ENCODE measurements at regions not wholly inside any gene's neighbourhood (a gene's known extent, or its start where the extent isn't known, plus 50 kb on each side); places are given as distances from the start of the nearest gene placed in this dataset.
A peak's percentile ranks its signal among the peaks of the same experiment; 100 is the strongest.

DNA sequence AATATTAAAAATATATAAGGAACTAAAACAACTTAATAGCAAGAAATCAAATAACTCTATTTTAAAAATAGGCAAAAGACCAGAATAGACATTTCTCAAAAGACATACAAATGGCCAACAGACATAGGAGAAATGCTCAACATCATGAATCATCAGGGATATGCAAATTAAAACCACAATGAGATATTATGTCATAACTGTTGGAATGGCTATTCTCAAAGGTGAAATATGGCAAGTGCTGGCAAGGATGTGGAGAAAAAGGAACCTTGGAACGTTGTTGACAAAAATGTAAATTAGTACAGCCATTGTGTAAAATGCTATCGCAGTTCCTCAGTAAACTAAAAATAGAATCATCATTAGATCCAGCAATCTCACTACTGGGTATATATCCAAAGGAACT, 468.5 kb downstream of the NFIB start:
- Histone ChIP-seq H2AFZ (no peak overlapping the region), H3K36me3 (ENCODE audit: insufficient read depth) (no peaks in the 10 kb centered on the region), H3K4me1 (ENCODE audit: insufficient read depth) (no peaks in the 10 kb centered on the region; the same call in 1 of the 2 replicates), H3K79me2 (replicated peaks; ENCODE audit: insufficient read depth) (no peaks in the 10 kb centered on the region), H3K4me2 (no peak overlapping the region), H4K20me1 (replicated peaks; ENCODE audit: insufficient read depth) (no peaks in the 10 kb centered on the region), H3K4me3 (no peak overlapping the region), H3K27me3 (ENCODE audit: insufficient read depth) (no peaks in the 10 kb centered on the region), H3F3A (replicated peaks; ENCODE audit: low read depth) (no peaks in the 10 kb centered on the region), H3K9me2 (ENCODE audit: insufficient read depth) (no peaks in the 10 kb centered on the region; the same call in 1 of the 2 replicates), H3K27ac (ENCODE audit: low read depth) (no peak overlapping the region)
- DNase-seq (ENCODE audit: low spot score) (no peak), ATAC-seq (no peak)
- Mint-ChIP-seq H3K4me1 (peaks cover 3% of the 10 kb centered on the region; the same call in 1 of the 3 replicates), H3K27me3 (ENCODE audit: insufficient read depth, low read depth, poor library complexity) (no peaks in the 10 kb centered on the region), H3K4me3 (no peak overlapping the region), H3K9me3 (no peaks in the 10 kb centered on the region), H3K36me3 (ENCODE audit: low read depth) (no peaks in the 10 kb centered on the region), H3K27ac (no peak overlapping the region)
- no peak for TF ChIP-seq STAT1 (IDR thresholded peaks at IDR 0.05; ENCODE audit: unreplicated experiment)

DNA sequence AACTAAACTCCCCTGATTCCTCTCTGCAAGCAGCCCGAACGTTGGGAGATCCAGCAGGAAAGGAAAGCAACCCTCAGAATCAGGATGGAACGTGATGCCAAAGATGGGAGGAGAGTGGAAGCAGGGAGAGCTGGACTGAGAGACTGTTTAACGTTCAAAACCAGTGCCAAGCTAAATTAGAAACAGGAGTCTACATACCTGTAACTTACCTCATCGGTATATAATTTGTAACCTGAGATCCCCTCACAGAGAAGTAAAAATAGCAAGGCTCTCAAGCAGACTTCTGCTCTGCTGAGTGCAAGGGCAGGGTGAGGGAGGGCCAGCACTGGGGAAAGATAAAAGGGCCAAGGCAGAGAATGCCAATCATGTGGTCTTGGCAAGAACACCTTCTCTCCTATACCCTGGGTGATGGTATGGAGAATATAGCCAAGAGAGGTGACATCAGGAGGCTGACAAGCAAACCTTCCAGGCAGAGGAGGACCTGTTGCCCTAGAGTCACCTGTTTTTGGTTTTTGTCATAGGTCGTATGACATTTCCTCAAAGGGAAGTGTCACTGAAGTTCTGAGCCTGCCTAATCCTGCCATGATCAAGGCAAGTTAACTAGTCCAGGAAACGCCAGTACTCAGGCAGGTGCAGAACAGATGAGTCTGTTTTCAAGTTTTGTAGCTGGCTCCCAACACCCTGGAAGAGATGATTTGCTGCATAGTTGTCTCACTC, 472.0 kb downstream of the NFIB start:
- H4K20me1 ChIP-seq (replicated peaks; ENCODE audit: insufficient read depth): no peaks in the 10 kb centered on the region
- H3K27me3 Mint-ChIP-seq (ENCODE audit: insufficient read depth, low read depth, poor library complexity): no peaks in the 10 kb centered on the region
- H3K4me3 ChIP-seq: no peak overlapping the region
- no peak overlapping the region for H3K27ac ChIP-seq (ENCODE audit: low read depth)
- peaks cover 2% of the 10 kb centered on the region; the same call in 1 of the 3 replicates for H3K36me3 Mint-ChIP-seq (ENCODE audit: low read depth)
- ATAC-seq: peak; percentile 39
- peak; percentile 13 for DNase-seq (ENCODE audit: low spot score)
- H3K9me3 Mint-ChIP-seq: no peaks in the 10 kb centered on the region
- H3K79me2 ChIP-seq (replicated peaks; ENCODE audit: insufficient read depth): no peaks in the 10 kb centered on the region
- H3K36me3 ChIP-seq (ENCODE audit: insufficient read depth): no peaks in the 10 kb centered on the region
- H3K27ac Mint-ChIP-seq: no peak overlapping the region; the same call in 1 of the 2 replicates
- H3F3A ChIP-seq (replicated peaks; ENCODE audit: low read depth): no peaks in the 10 kb centered on the region
- no peak overlapping the region for H3K4me2 ChIP-seq
- peaks cover 3% of the 10 kb centered on the region; the same call in 1 of the 3 replicates for H3K4me1 Mint-ChIP-seq
- H3K27me3 ChIP-seq (ENCODE audit: insufficient read depth): no peaks in the 10 kb centered on the region
- H3K4me3 Mint-ChIP-seq: no peak overlapping the region
- no peaks in the 10 kb centered on the region; the same call in 1 of the 2 replicates for H3K9me2 ChIP-seq (ENCODE audit: insufficient read depth)
- H2AFZ ChIP-seq: peak overlapping the region; percentile 85
- H3K4me1 ChIP-seq (ENCODE audit: insufficient read depth): no peaks in the 10 kb centered on the region; the same call in 1 of the 2 replicates
- TF ChIP-seq ZNF114 (CRISPR knock-in tag; IDR thresholded peaks at IDR 0.05) (no peak), STAT1 (IDR thresholded peaks at IDR 0.05; ENCODE audit: unreplicated experiment) (no peak), CREB1 (CRISPR knock-in tag; IDR thresholded peaks at IDR 0.05; ENCODE audit: low read depth) (no peak), NANOG (IDR thresholded peaks at IDR 0.05; ENCODE audit: borderline replicate concordance) (no peak), ZNF331 (CRISPR knock-in tag; IDR thresholded peaks at IDR 0.05; ENCODE audit: low read depth) (no peak), EZH2 (IDR thresholded peaks at IDR 0.05; ENCODE audit: low read depth, unreplicated experiment) (no peak), EZH2phosphoT487 (IDR thresholded peaks at IDR 0.05; ENCODE audit: unreplicated experiment) (no peak), POLR2AphosphoS5 (IDR thresholded peaks at IDR 0.05; ENCODE audit: low read depth) (no peak), JUNB (IDR thresholded peaks at IDR 0.05; ENCODE audit: unreplicated experiment) (no peak)
- TF ChIP-seq, protein P1, sequence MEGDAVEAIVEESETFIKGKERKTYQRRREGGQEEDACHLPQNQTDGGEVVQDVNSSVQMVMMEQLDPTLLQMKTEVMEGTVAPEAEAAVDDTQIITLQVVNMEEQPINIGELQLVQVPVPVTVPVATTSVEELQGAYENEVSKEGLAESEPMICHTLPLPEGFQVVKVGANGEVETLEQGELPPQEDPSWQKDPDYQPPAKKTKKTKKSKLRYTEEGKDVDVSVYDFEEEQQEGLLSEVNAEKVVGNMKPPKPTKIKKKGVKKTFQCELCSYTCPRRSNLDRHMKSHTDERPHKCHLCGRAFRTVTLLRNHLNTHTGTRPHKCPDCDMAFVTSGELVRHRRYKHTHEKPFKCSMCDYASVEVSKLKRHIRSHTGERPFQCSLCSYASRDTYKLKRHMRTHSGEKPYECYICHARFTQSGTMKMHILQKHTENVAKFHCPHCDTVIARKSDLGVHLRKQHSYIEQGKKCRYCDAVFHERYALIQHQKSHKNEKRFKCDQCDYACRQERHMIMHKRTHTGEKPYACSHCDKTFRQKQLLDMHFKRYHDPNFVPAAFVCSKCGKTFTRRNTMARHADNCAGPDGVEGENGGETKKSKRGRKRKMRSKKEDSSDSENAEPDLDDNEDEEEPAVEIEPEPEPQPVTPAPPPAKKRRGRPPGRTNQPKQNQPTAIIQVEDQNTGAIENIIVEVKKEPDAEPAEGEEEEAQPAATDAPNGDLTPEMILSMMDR (conservative IDR thresholded peaks at IDR 0.05; ENCODE audit: low read depth in 2 of 2): no peak
- TF ChIP-seq, protein P2, sequence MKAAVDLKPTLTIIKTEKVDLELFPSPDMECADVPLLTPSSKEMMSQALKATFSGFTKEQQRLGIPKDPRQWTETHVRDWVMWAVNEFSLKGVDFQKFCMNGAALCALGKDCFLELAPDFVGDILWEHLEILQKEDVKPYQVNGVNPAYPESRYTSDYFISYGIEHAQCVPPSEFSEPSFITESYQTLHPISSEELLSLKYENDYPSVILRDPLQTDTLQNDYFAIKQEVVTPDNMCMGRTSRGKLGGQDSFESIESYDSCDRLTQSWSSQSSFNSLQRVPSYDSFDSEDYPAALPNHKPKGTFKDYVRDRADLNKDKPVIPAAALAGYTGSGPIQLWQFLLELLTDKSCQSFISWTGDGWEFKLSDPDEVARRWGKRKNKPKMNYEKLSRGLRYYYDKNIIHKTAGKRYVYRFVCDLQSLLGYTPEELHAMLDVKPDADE (IDR thresholded peaks at IDR 0.05): no peak
- TF ChIP-seq, protein P3, sequence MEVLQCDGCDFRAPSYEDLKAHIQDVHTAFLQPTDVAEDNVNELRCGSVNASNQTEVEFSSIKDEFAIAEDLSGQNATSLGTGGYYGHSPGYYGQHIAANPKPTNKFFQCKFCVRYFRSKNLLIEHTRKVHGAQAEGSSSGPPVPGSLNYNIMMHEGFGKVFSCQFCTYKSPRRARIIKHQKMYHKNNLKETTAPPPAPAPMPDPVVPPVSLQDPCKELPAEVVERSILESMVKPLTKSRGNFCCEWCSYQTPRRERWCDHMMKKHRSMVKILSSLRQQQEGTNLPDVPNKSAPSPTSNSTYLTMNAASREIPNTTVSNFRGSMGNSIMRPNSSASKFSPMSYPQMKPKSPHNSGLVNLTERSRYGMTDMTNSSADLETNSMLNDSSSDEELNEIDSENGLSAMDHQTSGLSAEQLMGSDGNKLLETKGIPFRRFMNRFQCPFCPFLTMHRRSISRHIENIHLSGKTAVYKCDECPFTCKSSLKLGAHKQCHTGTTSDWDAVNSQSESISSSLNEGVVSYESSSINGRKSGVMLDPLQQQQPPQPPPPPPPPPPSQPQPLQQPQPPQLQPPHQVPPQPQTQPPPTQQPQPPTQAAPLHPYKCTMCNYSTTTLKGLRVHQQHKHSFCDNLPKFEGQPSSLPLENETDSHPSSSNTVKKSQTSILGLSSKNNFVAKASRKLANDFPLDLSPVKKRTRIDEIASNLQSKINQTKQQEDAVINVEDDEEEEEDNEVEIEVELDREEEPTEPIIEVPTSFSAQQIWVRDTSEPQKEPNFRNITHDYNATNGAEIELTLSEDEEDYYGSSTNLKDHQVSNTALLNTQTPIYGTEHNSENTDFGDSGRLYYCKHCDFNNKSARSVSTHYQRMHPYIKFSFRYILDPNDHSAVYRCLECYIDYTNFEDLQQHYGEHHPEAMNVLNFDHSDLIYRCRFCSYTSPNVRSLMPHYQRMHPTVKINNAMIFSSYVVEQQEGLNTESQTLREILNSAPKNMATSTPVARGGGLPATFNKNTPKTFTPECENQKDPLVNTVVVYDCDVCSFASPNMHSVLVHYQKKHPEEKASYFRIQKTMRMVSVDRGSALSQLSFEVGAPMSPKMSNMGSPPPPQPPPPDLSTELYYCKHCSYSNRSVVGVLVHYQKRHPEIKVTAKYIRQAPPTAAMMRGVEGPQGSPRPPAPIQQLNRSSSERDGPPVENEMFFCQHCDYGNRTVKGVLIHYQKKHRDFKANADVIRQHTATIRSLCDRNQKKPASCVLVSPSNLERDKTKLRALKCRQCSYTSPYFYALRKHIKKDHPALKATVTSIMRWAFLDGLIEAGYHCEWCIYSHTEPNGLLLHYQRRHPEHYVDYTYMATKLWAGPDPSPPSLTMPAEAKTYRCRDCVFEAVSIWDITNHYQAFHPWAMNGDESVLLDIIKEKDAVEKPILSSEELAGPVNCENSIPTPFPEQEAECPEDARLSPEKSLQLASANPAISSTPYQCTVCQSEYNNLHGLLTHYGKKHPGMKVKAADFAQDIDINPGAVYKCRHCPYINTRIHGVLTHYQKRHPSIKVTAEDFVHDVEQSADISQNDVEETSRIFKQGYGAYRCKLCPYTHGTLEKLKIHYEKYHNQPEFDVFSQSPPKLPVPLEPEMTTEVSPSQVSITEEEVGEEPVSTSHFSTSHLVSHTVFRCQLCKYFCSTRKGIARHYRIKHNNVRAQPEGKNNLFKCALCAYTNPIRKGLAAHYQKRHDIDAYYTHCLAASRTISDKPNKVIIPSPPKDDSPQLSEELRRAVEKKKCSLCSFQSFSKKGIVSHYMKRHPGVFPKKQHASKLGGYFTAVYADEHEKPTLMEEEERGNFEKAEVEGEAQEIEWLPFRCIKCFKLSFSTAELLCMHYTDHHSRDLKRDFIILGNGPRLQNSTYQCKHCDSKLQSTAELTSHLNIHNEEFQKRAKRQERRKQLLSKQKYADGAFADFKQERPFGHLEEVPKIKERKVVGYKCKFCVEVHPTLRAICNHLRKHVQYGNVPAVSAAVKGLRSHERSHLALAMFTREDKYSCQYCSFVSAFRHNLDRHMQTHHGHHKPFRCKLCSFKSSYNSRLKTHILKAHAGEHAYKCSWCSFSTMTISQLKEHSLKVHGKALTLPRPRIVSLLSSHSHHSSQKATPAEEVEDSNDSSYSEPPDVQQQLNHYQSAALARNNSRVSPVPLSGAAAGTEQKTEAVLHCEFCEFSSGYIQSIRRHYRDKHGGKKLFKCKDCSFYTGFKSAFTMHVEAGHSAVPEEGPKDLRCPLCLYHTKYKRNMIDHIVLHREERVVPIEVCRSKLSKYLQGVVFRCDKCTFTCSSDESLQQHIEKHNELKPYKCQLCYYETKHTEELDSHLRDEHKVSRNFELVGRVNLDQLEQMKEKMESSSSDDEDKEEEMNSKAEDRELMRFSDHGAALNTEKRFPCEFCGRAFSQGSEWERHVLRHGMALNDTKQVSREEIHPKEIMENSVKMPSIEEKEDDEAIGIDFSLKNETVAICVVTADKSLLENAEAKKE (CRISPR knock-in tag; IDR thresholded peaks at IDR 0.05): no peak

All from GM23338 (cell line).